ENCODE measurements at regions not wholly inside any gene's neighbourhood (a gene's known extent, or its start where the extent isn't known, plus 50 kb on each side); places are given as distances from the start of the nearest gene placed in this dataset.

GRCh38 chr3:98980915-98981596 is 79.6 kb upstream of the DCBLD2 start:
- Histone ChIP-seq H3K27me3 (ENCODE audit: insufficient read depth, low read depth, low read length) (no peaks in the 10 kb centered on the region), H2AFZ (ENCODE audit: low read depth, low read length) (no peak overlapping the region), H3K27ac (ENCODE audit: low read length) (no peak overlapping the region), H3K79me2 (replicated peaks; ENCODE audit: insufficient read depth, low read length) (no peaks in the 10 kb centered on the region), H3K4me3 (ENCODE audit: low read length) (no peak overlapping the region), H3K9me3 (ENCODE audit: low read length) (no peaks in the 10 kb centered on the region), H4K20me1 (ENCODE audit: insufficient read depth) (no peaks in the 10 kb centered on the region), H3K9me2 (ENCODE audit: insufficient read depth, low read length) (no peaks in the 10 kb centered on the region), H3K36me3 (ENCODE audit: insufficient read depth, low read length) (no peaks in the 10 kb centered on the region), H3K9ac (ENCODE audit: low read length) (no peak overlapping the region), H3K4me2 (ENCODE audit: low read length) (no peak overlapping the region), H3F3A (ENCODE audit: insufficient read depth, low read length, poor library complexity, severe bottlenecking) (no peaks in the 10 kb centered on the region)
- TF ChIP-seq MXI1 (conservative IDR thresholded peaks at IDR 0.05; ENCODE audit: poor library complexity, severe bottlenecking) (no peak), TAF1 (IDR thresholded peaks at IDR 0.05; ENCODE audit: low read depth) (no peak), POLR2AphosphoS5 (IDR thresholded peaks at IDR 0.05) (no peak)

GRCh38 chr3:98979296-98979695 is 77.8 kb upstream of the DCBLD2 start:
- H3K9ac ChIP-seq (ENCODE audit: low read length): no peak overlapping the region
- H3K79me2 ChIP-seq (replicated peaks; ENCODE audit: insufficient read depth, low read length): no peaks in the 10 kb centered on the region
- no peaks in the 10 kb centered on the region for H4K20me1 ChIP-seq (ENCODE audit: insufficient read depth)
- H3K4me2 ChIP-seq (ENCODE audit: low read length): no peak overlapping the region
- H3K9me2 ChIP-seq (ENCODE audit: insufficient read depth, low read length): no peaks in the 10 kb centered on the region
- H3F3A ChIP-seq (ENCODE audit: insufficient read depth, low read length, poor library complexity, severe bottlenecking): no peaks in the 10 kb centered on the region
- H3K27ac ChIP-seq (ENCODE audit: low read length): no peak overlapping the region
- H3K27me3 ChIP-seq (ENCODE audit: insufficient read depth, low read depth, low read length): no peaks in the 10 kb centered on the region
- H3K4me3 ChIP-seq (ENCODE audit: low read length): no peak overlapping the region
- H3K36me3 ChIP-seq (ENCODE audit: insufficient read depth, low read length): no peaks in the 10 kb centered on the region
- TF ChIP-seq EZH2 (IDR thresholded peaks at IDR 0.05; ENCODE audit: borderline replicate concordance, insufficient read depth, low read length, poor library complexity, severe bottlenecking): no peak
- TF ChIP-seq MXI1 (conservative IDR thresholded peaks at IDR 0.05; ENCODE audit: poor library complexity, severe bottlenecking): no peak
- TF ChIP-seq EP300 (conservative IDR thresholded peaks at IDR 0.05; ENCODE audit: poor library complexity, severe bottlenecking): no peak
- TF ChIP-seq CTCF (IDR thresholded peaks at IDR 0.05; ENCODE audit: poor library complexity, severe bottlenecking): no peak
- TF ChIP-seq TAF1 (IDR thresholded peaks at IDR 0.05; ENCODE audit: low read depth): no peak
- TF ChIP-seq SMC3 (conservative IDR thresholded peaks at IDR 0.05; ENCODE audit: poor library complexity): no peak
- TF ChIP-seq POLR2AphosphoS5 (IDR thresholded peaks at IDR 0.05): no peak
- TF ChIP-seq REST (IDR thresholded peaks at IDR 0.05; ENCODE audit: borderline replicate concordance): no peak
- TF ChIP-seq RAD21 (conservative IDR thresholded peaks at IDR 0.05): no peak
- no peaks in the 10 kb centered on the region for H3K9me3 ChIP-seq (ENCODE audit: low read length)
- H2AFZ ChIP-seq (ENCODE audit: low read depth, low read length): no peak overlapping the region

All from neural cell (in vitro differentiated cells).